Fibroblast of peridontal ligament (primary cell): ENCODE measurements at regions not wholly inside any gene's neighbourhood (a gene's known extent, or its start where the extent isn't known, plus 50 kb on each side); places are given as distances from the start of the nearest gene placed in this dataset.
A peak's percentile ranks its signal among the peaks of the same experiment; 100 is the strongest.
"Not testable (repeated sequence)": the region's sequence is repeated elsewhere in the genome, so short reads cannot be mapped to it uniquely, and the experiment has no call there.

ENCODE experiments used
- DNase-seq: peaks from one replicate; pipeline ENCODE4 v3.0.0-alpha.2; 2010; ENCODE audit errors: extremely low read depth

- no peak for DNase-seq
Measured at GRCh38 chr12:30578426-30578825, 117.2 kb downstream of the IPO8 start.

- no peak for DNase-seq
Measured at GRCh38 chr12:30573145-30573544, 122.5 kb downstream of the IPO8 start.

GRCh38 chr12:30570211-30570890, 125.3 kb downstream of the IPO8 start:
- DNase-seq = no peak

DNA sequence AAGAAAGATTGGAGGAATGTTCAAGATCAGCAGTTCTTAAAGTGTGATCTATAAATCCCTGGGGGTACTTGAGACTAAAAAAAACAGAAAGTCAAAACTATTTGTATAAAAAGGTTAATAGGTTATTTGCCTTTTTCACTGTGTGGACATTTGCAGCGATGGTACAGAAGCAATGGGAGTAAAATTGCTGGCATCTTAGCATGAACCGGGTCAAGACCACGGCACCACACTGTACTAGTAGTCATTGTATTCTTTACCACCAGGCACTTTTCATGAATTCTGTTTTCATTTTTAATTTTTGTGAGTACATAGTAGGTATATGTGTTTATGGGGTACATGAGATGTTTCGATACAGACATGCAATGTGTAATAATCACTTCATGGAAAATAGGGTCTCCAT, 126.2 kb downstream of the IPO8 start:
- DNase-seq = no peak

- no peak for DNase-seq
Measured at GRCh38 chr12:30568453-30568852, 127.2 kb downstream of the IPO8 start.

DNA sequence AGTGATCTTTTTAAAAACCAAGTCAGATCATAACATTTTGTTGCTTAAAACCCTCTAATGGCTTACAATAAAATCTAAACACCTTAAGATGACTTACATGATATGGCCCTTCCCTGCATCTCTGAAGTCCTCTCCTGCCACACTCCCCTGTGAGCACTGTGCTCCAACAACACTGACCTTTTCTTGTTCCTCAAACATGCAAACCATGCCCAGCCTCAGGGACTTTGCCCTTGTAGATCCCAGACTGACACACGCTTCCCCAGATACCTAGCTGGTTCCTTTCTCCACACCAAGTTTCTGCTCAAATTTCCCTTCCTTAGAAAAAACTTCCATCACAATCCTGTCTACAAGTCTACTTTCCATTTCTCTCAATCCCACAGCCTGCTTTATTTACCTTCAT, 128.6 kb downstream of the IPO8 start:
- no peak for DNase-seq

DNA sequence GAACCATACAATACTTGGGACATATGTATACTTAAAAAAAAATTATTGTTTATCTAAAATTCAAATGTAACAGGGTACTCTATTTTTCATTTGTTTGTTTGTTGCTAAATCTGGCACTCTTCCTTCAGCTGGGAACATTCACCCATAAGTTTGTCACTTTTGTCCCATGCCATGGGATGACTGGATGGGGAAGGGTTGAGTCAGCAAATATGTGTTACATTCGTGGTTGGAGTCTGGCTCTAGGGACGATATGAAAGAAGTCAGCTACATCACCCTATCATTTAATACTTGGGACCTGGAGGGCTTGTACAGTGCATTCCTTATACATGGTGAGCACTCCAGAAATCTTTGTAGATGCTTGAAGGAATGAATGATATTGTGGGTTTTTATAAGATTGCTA, 131.3 kb downstream of the IPO8 start:
- no peak for DNase-seq

GRCh38 chr12:30548203-30548602, 147.5 kb downstream of the IPO8 start:
- no peak for DNase-seq

DNA sequence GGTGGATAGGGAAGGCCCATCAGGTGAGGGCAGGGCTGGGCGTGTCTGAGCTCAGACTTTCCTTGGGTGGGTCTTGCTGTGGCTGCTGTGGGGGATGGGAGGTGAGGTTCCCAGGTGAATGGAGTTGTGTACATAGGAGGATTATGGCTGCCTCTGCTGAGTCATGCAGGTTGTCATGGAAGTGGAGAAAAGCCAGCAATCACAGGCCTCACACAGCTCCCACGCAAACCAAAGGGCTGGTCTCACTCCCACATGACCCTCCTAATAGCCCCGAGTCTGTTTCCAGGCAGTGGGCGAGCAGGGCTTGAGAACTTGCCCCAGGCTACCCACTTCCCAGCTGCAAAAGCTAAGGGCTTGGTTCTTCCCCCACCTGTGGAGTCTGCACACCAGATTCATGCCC, 149.5 kb downstream of the IPO8 start:
- no peak for DNase-seq

DNA sequence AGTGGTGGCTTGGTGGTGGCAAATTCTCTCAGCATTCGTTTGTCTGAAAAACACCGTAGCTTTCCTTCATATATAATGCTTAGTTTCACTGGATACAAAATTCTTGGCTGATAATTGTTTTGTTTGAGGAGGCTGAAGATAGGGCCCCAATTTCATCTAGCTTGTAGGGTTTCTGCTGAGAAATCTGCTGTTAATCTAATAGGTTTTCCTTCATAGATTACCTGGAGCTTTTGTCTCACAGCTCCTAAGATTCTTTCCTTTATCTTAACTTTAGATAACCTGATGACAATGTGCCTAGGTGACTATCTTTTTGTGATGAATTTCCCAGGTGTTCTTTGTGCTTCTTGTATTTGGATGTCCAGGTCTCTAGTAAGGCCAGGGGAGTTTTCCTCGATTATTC, 151.0 kb downstream of the IPO8 start:
- not testable (repeated sequence) for DNase-seq

- DNase-seq = no peak
Measured at GRCh38 chr12:30537228-30537627, 158.4 kb downstream of the IPO8 start.

DNA sequence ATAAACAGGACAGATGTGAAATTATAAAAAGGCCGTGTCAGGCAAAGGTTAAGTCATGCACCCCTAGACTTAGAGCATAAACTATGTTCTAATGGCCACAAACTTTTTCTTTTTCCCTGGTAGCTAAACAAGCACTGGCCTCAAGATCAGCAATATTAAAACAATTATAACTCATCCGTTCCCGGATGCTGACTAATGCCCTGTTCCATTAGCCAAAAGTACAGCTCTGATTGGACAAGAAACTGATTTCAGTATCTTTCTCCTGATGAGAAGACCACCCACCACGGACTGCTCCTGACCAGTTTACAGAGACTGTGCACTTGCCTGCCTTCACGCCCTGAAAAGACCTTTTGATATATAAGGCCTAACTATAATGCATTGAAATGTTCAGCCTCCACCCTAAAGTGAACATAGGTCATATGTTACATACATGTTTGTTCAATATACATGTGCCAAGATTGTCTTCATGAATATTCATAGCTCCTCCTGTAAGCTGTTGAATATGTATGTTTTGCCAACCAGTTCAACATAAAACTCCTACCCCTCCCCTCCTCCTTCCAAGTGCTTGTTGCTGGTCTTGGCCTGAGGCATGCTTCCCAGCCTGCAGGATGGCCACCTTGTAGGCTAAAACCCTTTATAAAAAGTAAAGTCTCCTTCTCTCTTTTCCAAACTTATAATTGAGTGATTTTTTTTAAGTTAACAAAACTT, 162.0 kb downstream of the IPO8 start:
- no peak for DNase-seq

- DNase-seq = no peak
Measured at GRCh38 chr12:30531731-30532678, 163.7 kb downstream of the IPO8 start.

- no peak for DNase-seq
Measured at GRCh38 chr12:30529489-30530269, 166.0 kb downstream of the IPO8 start.

DNA sequence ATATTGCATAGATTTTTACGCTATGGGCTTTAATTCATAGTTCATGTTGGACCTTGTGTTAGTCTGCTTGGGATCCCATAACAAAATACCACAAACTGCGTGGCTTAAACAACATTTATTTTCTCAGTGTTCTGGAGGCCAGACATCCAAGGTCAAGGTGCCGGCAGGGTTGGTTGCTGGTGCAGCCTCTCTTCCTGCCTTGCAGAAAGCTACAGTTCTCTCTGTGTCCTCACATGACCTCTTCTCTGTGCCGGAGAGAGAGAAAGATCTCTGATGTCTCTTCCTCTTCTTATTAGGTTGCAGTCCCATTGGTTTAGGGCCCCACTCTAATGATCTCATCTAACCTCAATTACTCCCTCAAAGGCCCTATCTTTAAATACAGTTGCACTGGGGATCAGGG, 170.5 kb downstream of the IPO8 start:
- no peak for DNase-seq

DNA sequence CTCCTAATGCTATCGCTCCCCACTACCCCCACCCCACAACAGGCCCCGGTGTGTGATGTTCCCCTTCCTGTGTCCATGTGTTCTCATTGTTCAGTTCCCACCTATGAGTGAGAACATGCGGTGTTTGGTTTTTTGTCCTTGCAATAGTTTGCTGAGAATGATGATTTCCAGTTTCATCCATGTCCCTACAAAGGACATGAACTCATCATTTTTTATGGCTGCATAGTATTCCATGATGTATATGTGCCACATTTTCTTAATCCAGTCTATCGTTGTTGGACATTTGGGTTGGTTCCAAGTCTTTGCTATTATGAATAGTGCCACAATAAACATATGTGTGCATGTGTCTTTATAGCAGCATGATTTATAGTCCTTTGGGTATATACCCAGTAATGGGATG, 175.4 kb downstream of the IPO8 start:
- not testable (repeated sequence) for DNase-seq

DNA sequence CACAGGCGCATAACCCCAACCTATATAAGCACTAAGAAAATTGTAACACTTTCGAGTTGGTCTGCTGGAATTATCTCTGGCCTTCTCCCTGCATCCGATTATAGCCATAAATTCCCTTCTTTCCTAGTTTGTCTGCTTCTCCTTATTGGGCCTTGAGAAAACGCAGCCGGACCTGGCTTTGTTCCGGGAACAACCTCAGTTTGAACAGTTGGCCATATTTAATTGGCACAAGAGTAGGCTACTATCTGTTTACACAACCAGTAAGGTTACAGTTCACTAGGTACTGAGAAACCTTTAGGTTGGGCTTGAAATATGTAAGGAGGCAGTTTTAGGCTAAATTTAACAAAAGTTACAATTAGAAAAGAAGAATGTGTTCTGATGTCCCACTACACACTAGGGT, 176.1 kb downstream of the IPO8 start:
- no peak for DNase-seq

DNA sequence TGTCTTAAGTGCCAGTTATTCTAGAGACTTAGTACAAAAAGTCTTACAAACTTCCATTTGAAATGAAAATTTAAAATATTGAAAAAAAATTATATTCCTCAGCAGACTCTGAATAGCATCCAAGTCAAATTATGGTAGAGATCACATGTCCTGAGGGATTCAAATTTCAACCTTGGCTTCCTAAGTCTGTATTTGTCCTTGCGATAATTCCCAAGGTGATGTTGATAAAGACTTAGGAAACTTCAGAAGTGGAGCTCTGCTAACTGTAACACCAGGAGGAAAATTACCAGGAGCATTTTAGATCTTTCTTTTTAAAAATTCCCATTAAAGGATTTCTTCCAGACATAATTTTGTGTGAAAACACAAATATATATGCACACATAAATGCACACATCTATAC, 178.3 kb downstream of the IPO8 start:
- DNase-seq = no peak

GRCh38 chr12:30515351-30515750, 180.3 kb downstream of the IPO8 start:
- peak; percentile 36 for DNase-seq

DNA sequence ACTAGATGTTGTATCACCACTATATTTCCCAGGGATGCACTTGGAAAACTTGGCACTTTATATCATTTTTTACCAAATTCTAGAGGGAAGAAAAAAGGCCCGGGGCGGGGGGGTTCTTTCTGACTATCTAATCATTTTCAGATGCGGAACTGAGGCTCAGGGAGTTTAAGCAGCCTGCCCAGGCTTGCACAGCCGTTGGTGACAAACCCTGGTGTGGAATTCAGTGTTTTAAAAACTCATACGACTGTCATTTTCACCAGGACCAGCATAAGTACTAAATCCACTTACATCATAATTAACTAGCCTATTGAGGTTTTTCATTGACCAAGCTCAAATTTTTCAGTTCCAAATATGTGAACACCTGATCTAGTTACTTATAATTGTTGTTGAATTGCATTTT, 181.0 kb downstream of the IPO8 start:
- DNase-seq = no peak

DNA sequence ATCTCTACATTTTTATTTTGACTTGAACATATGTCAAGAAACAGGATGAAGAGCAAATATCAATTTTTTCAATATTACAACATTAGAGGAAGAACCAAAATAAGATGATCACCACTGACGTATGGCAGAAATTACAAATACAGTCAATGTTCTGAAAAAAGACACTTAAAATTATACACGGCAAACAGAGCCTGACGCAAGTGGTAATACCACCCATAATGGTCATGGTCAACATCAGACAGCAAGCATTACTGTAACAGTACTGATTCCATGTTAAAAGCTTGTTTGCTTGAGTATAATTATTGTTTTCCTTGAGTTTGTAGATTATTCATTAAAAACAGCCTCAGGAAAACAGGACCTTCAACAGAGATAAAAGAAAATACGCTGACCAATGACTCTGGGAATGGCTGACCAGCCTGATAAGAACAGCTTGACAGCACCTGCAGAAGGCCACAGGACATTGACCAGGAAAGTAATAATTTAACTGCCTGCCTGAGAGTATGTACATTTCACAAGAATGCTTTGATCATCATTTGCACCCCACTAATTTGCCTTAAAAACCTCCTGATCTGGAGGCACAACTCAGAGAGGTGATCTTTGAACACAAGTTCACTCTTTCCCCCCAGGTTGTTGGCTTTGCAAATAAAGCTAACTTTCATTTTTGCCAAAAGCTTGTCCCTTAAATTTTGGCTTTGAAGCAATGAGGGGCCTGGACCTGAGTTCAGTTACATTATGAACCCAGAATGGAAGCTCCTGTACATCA, 187.3 kb downstream of the IPO8 start:
- no peak for DNase-seq
